Transverse colon (tissue), 3 donors: ENCODE measurements at regions not wholly inside any gene's neighbourhood (a gene's known extent, or its start where the extent isn't known, plus 50 kb on each side); places are given as distances from the start of the nearest gene placed in this dataset.

Source experiments
- CTCF ChIP-seq, 5 experiments: fragments of 200-600 bp in 3 of 5; fragments of 450-650 bp in 2 of 5; sonication (generic) in 3 of 5; IDR thresholded peaks; 1 replicate in 2 of 5; 2 replicates in 3 of 5; pipeline ENCODE4 v1.5.1; 2016 to 2017; ENCODE audit warnings: antibody characterized with exemption in 5 of 5, inconsistent platforms in 3 of 5, mild to moderate bottlenecking in 2 of 5, moderate library complexity in 1 of 5
- EP300 ChIP-seq: sonication (generic); formaldehyde crosslinking; IDR thresholded peaks from one replicate; pipeline ENCODE4 v1.6.1; 2017; ENCODE audit warnings: antibody characterized with exemption, low read depth
- POLR2A ChIP-seq: fragments of 450-650 bp; IDR thresholded peaks from one replicate; pipeline ENCODE4 v1.6.1; 2016; ENCODE audit warnings: antibody characterized with exemption, mild to moderate bottlenecking, moderate library complexity

GRCh38 chr2:120546865-120547390 lies 188.7 kb upstream of the GLI2 start:
- TF ChIP-seq POLR2A (no peak), CTCF (IDR thresholded peaks at IDR 0.05) (no peak), EP300 (no peak)
